Retinal pigment epithelial cell (primary cell): ENCODE measurements at regions not wholly inside any gene's neighbourhood (a gene's known extent, or its start where the extent isn't known, plus 50 kb on each side); places are given as distances from the start of the nearest gene placed in this dataset.

Experiments used
- DNase-seq: peaks from one replicate; pipeline ENCODE4 v3.0.0-alpha.2; 2010; ENCODE audit warnings: low read depth
- H3K4me3 ChIP-seq: 2 replicates; pipeline ENCODE4 v1.5.1; 2011; ENCODE audit warnings: mild to moderate bottlenecking, low read length, control low read depth, moderate library complexity
- CTCF ChIP-seq: conservative IDR thresholded peaks from 2 replicates; pipeline ENCODE4 v1.5.1; 2011; ENCODE audit warnings: low read depth, low read length, control low read depth, inconsistent platforms

GRCh38 chr18:55833543-55833942 lies 245.6 kb upstream of the TCF4 start:
- H3K4me3 ChIP-seq, result no peak overlapping the region
- DNase-seq, result peak; percentile 68
- no peak for TF ChIP-seq CTCF

GRCh38 chr18:55830544-55830943 lies 242.6 kb upstream of the TCF4 start:
- DNase-seq, result no peak
- no peak for TF ChIP-seq CTCF
- H3K4me3 ChIP-seq, result no peak overlapping the region

GRCh38 chr18:55821219-55821618 lies 233.2 kb upstream of the TCF4 start:
- DNase-seq, result no peak
- no peak for TF ChIP-seq CTCF
- no peak overlapping the region for H3K4me3 ChIP-seq

- H3K4me3 ChIP-seq, result no peak overlapping the region
- no peak for TF ChIP-seq CTCF
- DNase-seq, result no peak
Measured at GRCh38 chr18:55819448-55819847, 231.5 kb upstream of the TCF4 start.

- H3K4me3 ChIP-seq, result no peak overlapping the region
- no peak for DNase-seq
- TF ChIP-seq CTCF, result no peak
Measured at GRCh38 chr18:55818284-55818683, 230.3 kb upstream of the TCF4 start.

GRCh38 chr18:55811925-55812324 lies 223.9 kb upstream of the TCF4 start:
- no peak overlapping the region for H3K4me3 ChIP-seq
- TF ChIP-seq CTCF, result no peak
- DNase-seq, result no peak

GRCh38 chr18:55805666-55806065 lies 217.7 kb upstream of the TCF4 start:
- DNase-seq, result no peak
- H3K4me3 ChIP-seq, result no peak overlapping the region
- no peak for TF ChIP-seq CTCF
